ENCODE measurements at regions not wholly inside any gene's neighbourhood (a gene's known extent, or its start where the extent isn't known, plus 50 kb on each side); places are given as distances from the start of the nearest gene placed in this dataset.

DNA sequence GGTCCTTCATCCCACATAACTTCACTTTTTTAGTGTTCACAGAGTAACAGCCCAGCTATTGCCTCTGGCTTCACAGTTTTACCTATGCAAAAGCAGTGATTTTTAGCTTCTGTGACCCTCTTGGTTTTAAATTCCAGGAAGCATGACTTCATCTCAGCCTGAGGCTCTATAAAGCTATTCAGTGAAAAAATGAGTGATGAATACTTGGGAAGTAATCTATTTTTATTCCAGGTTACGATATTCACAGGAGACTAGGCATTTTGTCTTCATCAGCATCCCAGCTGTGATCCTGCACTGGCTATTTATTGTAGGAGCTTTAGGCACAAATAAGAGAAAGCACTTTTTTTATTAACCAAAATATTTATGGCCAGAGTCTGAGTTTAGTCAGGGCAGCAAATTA, 164.8 kb downstream of the SNAPC1 start:
- no peaks in the 10 kb centered on the region for H4K20me1 ChIP-seq (ENCODE audit: control insufficient read depth, insufficient read depth, low read length, poor library complexity, severe bottlenecking)
- H3K4me3 ChIP-seq (ENCODE audit: control extremely low read depth in 1 of 5, extremely low read depth in 1 of 5, insufficient read depth in 1 of 5, low read depth in 2 of 5, low read length in 4 of 5) = no peak overlapping the region
- H3K4me2 ChIP-seq (replicated peaks; ENCODE audit: low read depth, low read length, poor library complexity, severe bottlenecking) = no peak overlapping the region
- CTCF ChIA-PET = interaction anchor here (0.7 to 7.1 kb wide), 11 partner anchors 8 to 470 kb away, joined by 3 to 333 read pairs (median 6); no protein-coding TSS in a partner anchor
- Mint-ChIP-seq H3K27ac (no peak overlapping the region), H3K4me1 (peaks cover 33% of the 10 kb centered on the region), H3K27me3 (no peaks in the 10 kb centered on the region), H3K9me3 (ENCODE audit: insufficient read depth) (no peaks in the 10 kb centered on the region), H3K4me3 (no peak overlapping the region)
- H3K9me3 ChIP-seq (ENCODE audit: control extremely low read depth in 1 of 3, control insufficient read depth in 2 of 3, insufficient read depth in 1 of 3, low read length in 2 of 3) = peaks cover 0 to 2% (median 0%) of the 10 kb centered on the region in 3 donors
- peaks cover 0 to 4% (median 0%) of the 10 kb centered on the region in 4 experiments for H3K27me3 ChIP-seq (replicated peaks in 1 of 4; ENCODE audit: control extremely low read depth in 1 of 4, control insufficient read depth in 3 of 4, insufficient read depth in 4 of 4, low read length in 3 of 4)
- DNase-seq (no peak), ATAC-seq (ENCODE audit: low read depth) (no peak)
- POLR2A ChIA-PET = no interaction called here
- no peak overlapping the region for H2AFZ ChIP-seq (ENCODE audit: insufficient read depth, low read depth, low read length, poor library complexity, severe bottlenecking)
- intact Hi-C loops (cut with micrococcal nuclease) = no loop called here
- no peaks in the 10 kb centered on the region for H3K36me3 ChIP-seq (replicated peaks in 1 of 2; ENCODE audit: control extremely low read depth in 1 of 2, control insufficient read depth in 1 of 2, extremely low read depth in 1 of 2, insufficient read depth in 2 of 2, low read length in 1 of 2)
- no peak for TF ChIP-seq EZH2 (IDR thresholded peaks at IDR 0.05; ENCODE audit: borderline replicate concordance, insufficient read depth, low read depth, low read length, poor library complexity, severe bottlenecking)
- no peak for TF ChIP-seq CTCF (IDR thresholded peaks at IDR 0.05)
- peaks cover 3 to 8% of the 10 kb centered on the region in 2 donors for H3K4me1 ChIP-seq (ENCODE audit: control insufficient read depth in 2 of 2, insufficient read depth in 2 of 2, low read length in 2 of 2)
- no peak overlapping the region for H3K27ac ChIP-seq (ENCODE audit: low read length in 2 of 2)
- no CpG with 5 or more reads among the region's 1 CpG for WGBS (ENCODE audit: insufficient coverage)
- H3K9ac ChIP-seq (ENCODE audit: low read length) = no peak overlapping the region
- H3K79me2 ChIP-seq (ENCODE audit: control insufficient read depth, insufficient read depth, low read length) = no peaks in the 10 kb centered on the region

DNA sequence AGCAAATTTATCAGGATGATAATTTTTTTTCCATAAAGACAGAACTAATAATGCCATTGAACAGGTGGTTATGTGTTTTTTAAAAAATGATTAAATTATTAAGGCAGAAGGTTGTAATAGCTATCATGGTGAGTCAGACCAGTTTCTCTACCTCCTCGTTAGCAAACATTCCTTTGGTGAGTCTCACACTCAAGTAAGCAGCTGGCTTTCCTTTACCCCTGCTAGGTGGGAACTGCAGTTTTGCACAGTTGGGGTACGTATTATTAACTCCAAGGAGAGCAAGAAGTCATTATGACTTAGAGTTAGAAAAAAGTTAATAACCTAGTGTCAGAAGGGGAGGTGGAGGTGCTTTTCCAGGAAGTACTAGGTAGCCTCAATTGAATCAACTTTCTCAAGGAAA, 165.3 kb downstream of the SNAPC1 start:
- no CpG with 5 or more reads among the region's 2 CpGs for WGBS (ENCODE audit: insufficient coverage)
- intact Hi-C loops (cut with micrococcal nuclease) = no loop called here
- H3K4me3 ChIP-seq (ENCODE audit: control extremely low read depth in 1 of 5, extremely low read depth in 1 of 5, insufficient read depth in 1 of 5, low read depth in 2 of 5, low read length in 4 of 5) = no peak overlapping the region

More for the DNA sequence above, 165.3 kb downstream of the SNAPC1 start:
- CTCF ChIA-PET = interaction anchor here (1.0 to 7.1 kb wide), 9 partner anchors 9 to 199 kb away, joined by 3 to 333 read pairs (median 4); no protein-coding TSS in a partner anchor
- POLR2A ChIA-PET = no interaction called here
- Mint-ChIP-seq H3K9me3 (ENCODE audit: insufficient read depth) (no peaks in the 10 kb centered on the region), H3K27ac (no peak overlapping the region), H3K4me3 (no peak overlapping the region), H3K4me1 (peaks cover 33% of the 10 kb centered on the region), H3K27me3 (no peaks in the 10 kb centered on the region)
- Histone ChIP-seq H2AFZ (ENCODE audit: insufficient read depth, low read depth, low read length, poor library complexity, severe bottlenecking) (no peak overlapping the region), H4K20me1 (ENCODE audit: control insufficient read depth, insufficient read depth, low read length, poor library complexity, severe bottlenecking) (no peaks in the 10 kb centered on the region), H3K27me3 (replicated peaks in 1 of 4; ENCODE audit: control extremely low read depth in 1 of 4, control insufficient read depth in 3 of 4, insufficient read depth in 4 of 4, low read length in 3 of 4) (peaks cover 0 to 4% (median 0%) of the 10 kb centered on the region in 4 experiments), H3K36me3 (replicated peaks in 1 of 2; ENCODE audit: control extremely low read depth in 1 of 2, control insufficient read depth in 1 of 2, extremely low read depth in 1 of 2, insufficient read depth in 2 of 2, low read length in 1 of 2) (no peaks in the 10 kb centered on the region), H3K9ac (ENCODE audit: low read length) (no peak overlapping the region), H3K9me3 (ENCODE audit: control extremely low read depth in 1 of 3, control insufficient read depth in 2 of 3, insufficient read depth in 1 of 3, low read length in 2 of 3) (peaks cover 0 to 5% (median 0%) of the 10 kb centered on the region in 3 donors), H3K27ac (ENCODE audit: low read length in 2 of 2) (no peak overlapping the region), H3K4me2 (replicated peaks; ENCODE audit: low read depth, low read length, poor library complexity, severe bottlenecking) (no peak overlapping the region), H3K79me2 (ENCODE audit: control insufficient read depth, insufficient read depth, low read length) (no peaks in the 10 kb centered on the region), H3K4me1 (ENCODE audit: control insufficient read depth in 2 of 2, insufficient read depth in 2 of 2, low read length in 2 of 2) (peaks cover 3 to 8% of the 10 kb centered on the region in 2 donors)
- no peak for DNase-seq
- TF ChIP-seq CTCF (IDR thresholded peaks at IDR 0.05) (no peak), EZH2 (IDR thresholded peaks at IDR 0.05; ENCODE audit: borderline replicate concordance, insufficient read depth, low read depth, low read length, poor library complexity, severe bottlenecking) (no peak)
- ATAC-seq (ENCODE audit: low read depth) = no peak
